ENCODE measurements at regions not wholly inside any gene's neighbourhood (a gene's known extent, or its start where the extent isn't known, plus 50 kb on each side); places are given as distances from the start of the nearest gene placed in this dataset.
A peak's percentile ranks its signal among the peaks of the same experiment; 100 is the strongest.

DNA sequence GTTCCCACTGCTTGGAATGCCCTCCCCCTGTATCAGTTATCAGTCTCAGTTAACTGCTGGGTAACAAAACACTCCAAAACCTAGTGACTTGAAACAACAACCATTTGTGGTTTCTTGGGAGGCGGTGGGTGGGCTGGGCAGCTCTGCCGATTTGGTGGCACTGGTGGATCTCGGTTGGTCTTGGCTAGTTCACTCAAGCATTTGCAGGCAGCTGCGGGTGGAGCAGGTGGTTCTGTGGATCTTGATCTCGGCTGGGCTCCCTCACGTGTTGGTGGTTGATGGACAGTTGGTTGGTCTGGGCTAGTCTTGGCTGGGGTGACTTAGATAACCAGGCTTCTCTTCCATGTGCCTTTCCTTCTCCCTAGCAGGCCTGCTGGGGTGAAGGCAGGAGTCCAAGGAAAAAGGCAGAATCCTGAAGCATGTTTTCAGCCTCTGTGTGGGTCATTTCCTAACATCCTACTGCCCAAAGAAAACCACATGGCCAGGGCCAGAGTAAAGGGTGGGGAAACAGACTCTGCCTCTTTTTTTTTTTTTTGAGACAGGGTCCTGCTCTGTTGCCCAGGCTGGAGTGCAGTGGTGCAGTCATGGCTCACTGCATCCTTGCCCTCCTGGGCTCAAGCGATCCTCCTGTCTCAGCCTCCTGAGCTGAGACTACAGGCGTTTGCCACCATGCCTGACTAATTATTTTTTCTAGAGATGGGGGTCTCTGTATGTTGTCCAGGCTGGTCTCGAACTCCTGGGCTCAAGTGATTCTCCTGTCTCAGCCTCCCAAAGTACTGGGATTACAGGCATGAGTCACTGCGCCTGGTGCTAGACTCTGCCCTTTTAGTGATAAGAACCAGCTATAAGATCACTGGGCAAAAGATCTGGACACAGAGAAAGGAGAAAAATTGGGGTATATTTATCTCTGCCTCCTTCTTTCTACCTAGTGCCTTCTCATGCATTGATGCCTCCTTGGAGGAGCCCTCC lies 183.7 kb downstream of the RGS3 start:
- no peaks in the 10 kb centered on the region for H3K9me3 ChIP-seq (ENCODE audit: low read depth, low read length)
- peaks cover 19% of the 10 kb centered on the region for H3K4me1 ChIP-seq (ENCODE audit: insufficient read depth, low read length)
- no peak for DNase-seq (ENCODE audit: insufficient read length, low spot score, missing footprints)
- H3K4me2 ChIP-seq (ENCODE audit: insufficient read depth, low read length): no peak overlapping the region
- no peaks in the 10 kb centered on the region for H4K20me1 ChIP-seq (ENCODE audit: insufficient read depth, low read length)
- H3K27ac ChIP-seq (ENCODE audit: low read depth, low read length): no peak overlapping the region
- H3K27me3 ChIP-seq (ENCODE audit: insufficient read depth, low read length): peaks cover 2% of the 10 kb centered on the region
- H2AFZ ChIP-seq (ENCODE audit: low read length): no peak overlapping the region
- no peaks in the 10 kb centered on the region for H3K79me2 ChIP-seq (ENCODE audit: insufficient read depth, low read length)
- no peak overlapping the region for H3K4me3 ChIP-seq (ENCODE audit: insufficient read depth, low read length)
- no peaks in the 10 kb centered on the region for H3K36me3 ChIP-seq (ENCODE audit: insufficient read depth, low read length)
- TF ChIP-seq, protein P1, sequence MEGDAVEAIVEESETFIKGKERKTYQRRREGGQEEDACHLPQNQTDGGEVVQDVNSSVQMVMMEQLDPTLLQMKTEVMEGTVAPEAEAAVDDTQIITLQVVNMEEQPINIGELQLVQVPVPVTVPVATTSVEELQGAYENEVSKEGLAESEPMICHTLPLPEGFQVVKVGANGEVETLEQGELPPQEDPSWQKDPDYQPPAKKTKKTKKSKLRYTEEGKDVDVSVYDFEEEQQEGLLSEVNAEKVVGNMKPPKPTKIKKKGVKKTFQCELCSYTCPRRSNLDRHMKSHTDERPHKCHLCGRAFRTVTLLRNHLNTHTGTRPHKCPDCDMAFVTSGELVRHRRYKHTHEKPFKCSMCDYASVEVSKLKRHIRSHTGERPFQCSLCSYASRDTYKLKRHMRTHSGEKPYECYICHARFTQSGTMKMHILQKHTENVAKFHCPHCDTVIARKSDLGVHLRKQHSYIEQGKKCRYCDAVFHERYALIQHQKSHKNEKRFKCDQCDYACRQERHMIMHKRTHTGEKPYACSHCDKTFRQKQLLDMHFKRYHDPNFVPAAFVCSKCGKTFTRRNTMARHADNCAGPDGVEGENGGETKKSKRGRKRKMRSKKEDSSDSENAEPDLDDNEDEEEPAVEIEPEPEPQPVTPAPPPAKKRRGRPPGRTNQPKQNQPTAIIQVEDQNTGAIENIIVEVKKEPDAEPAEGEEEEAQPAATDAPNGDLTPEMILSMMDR (IDR thresholded peaks at IDR 0.05; ENCODE audit: extremely low read depth, low read depth, low read length): no peak

DNA sequence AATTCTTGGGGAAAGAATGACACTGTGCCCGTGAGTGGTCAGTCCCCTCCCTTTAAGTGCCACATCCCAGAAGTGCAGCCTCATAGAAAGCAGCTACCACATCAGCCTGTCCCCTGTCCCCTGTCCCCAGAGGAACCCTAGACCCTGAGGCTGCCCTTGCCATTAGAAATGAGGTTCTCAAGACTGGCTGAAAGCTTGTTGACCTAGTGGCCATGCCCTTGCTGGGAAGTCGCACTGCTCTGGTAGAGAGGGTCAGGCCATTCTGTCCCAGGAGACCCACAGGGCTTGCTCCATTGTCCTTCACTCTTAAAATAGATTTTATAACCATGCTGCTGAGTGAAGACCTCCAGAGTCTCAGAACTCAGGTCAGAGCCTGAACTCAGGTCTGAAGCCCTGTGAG lies 184.5 kb downstream of the RGS3 start:
- Histone ChIP-seq H3K36me3 (ENCODE audit: insufficient read depth, low read length) (no peaks in the 10 kb centered on the region), H3K4me2 (ENCODE audit: insufficient read depth, low read length) (no peak overlapping the region), H3K9me3 (ENCODE audit: low read depth, low read length) (no peaks in the 10 kb centered on the region), H3K27me3 (ENCODE audit: insufficient read depth, low read length) (no peaks in the 10 kb centered on the region), H3K27ac (ENCODE audit: low read depth, low read length) (no peak overlapping the region), H2AFZ (ENCODE audit: low read length) (no peak overlapping the region), H3K4me1 (ENCODE audit: insufficient read depth, low read length) (peaks cover 24% of the 10 kb centered on the region), H3K4me3 (ENCODE audit: insufficient read depth, low read length) (no peak overlapping the region), H3K79me2 (ENCODE audit: insufficient read depth, low read length) (no peaks in the 10 kb centered on the region), H4K20me1 (ENCODE audit: insufficient read depth, low read length) (no peaks in the 10 kb centered on the region)
- peak; percentile 69 for DNase-seq (ENCODE audit: insufficient read length, low spot score, missing footprints)
- TF ChIP-seq, protein P1 (IDR thresholded peaks at IDR 0.05; ENCODE audit: extremely low read depth, low read depth, low read length): no peak

DNA sequence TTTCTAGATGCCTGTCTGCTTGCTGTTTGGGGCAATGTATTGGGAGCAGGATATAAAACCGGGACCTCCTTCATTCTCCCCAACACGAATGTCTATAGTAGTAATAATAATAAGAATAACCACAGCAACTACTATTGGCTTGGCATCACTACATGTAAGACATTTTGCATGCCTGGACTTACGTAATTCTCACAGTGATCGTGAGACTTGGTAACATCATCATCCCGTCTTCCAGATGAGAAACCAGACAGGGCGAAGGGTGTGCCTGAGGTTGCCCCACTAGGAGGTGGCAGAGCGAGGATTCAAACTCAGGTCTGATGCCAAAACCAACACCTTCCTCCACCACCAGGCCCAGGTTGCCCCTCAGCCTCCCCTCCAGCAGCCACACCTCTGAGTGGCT lies 185.1 kb downstream of the RGS3 start:
- no peak for DNase-seq (ENCODE audit: insufficient read length, low spot score, missing footprints)

DNA sequence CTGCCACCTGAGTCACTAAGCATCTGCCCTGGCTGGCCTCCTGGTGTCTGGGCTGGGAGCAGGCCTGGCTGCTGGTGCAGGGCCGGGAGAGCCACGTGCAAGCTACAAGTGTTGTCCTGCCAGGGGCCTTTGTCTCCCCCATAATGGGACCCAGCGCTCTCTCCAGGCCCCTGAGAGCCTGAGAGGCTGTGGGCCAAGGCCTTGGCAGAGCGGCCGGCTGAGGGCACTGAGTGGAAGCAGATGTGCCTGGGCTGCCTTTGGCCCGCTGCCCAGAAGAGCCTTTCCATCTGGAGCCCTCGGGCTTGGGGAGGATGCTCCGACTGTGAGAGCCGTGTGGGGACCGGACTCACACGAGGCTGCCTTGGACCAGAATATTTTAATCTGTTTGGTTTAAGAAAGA lies 185.5 kb downstream of the RGS3 start:
- no peaks in the 10 kb centered on the region for H3K36me3 ChIP-seq (ENCODE audit: insufficient read depth, low read length)
- H3K4me3 ChIP-seq (ENCODE audit: insufficient read depth, low read length): no peak overlapping the region
- peaks cover 24% of the 10 kb centered on the region for H3K4me1 ChIP-seq (ENCODE audit: insufficient read depth, low read length)
- peak; percentile 59 for DNase-seq (ENCODE audit: insufficient read length, low spot score, missing footprints)
- H2AFZ ChIP-seq (ENCODE audit: low read length): no peak overlapping the region
- H3K27ac ChIP-seq (ENCODE audit: low read depth, low read length): peak overlapping the region; percentile 33
- H3K79me2 ChIP-seq (ENCODE audit: insufficient read depth, low read length): no peaks in the 10 kb centered on the region
- no peaks in the 10 kb centered on the region for H3K9me3 ChIP-seq (ENCODE audit: low read depth, low read length)
- H3K4me2 ChIP-seq (ENCODE audit: insufficient read depth, low read length): no peak overlapping the region
- no peaks in the 10 kb centered on the region for H4K20me1 ChIP-seq (ENCODE audit: insufficient read depth, low read length)
- TF ChIP-seq, protein P1 (IDR thresholded peaks at IDR 0.05; ENCODE audit: extremely low read depth, low read depth, low read length): no peak
- no peaks in the 10 kb centered on the region for H3K27me3 ChIP-seq (ENCODE audit: insufficient read depth, low read length)

More for the DNA sequence above, 185.1 kb downstream of the RGS3 start:
- no peaks in the 10 kb centered on the region for H3K36me3 ChIP-seq (ENCODE audit: insufficient read depth, low read length)
- no peak overlapping the region for H3K4me3 ChIP-seq (ENCODE audit: insufficient read depth, low read length)
- H3K27ac ChIP-seq (ENCODE audit: low read depth, low read length): peak overlapping the region; percentile 33
- TF ChIP-seq, protein P1 (IDR thresholded peaks at IDR 0.05; ENCODE audit: extremely low read depth, low read depth, low read length): no peak
- no peak overlapping the region for H2AFZ ChIP-seq (ENCODE audit: low read length)
- no peaks in the 10 kb centered on the region for H3K79me2 ChIP-seq (ENCODE audit: insufficient read depth, low read length)
- no peaks in the 10 kb centered on the region for H3K27me3 ChIP-seq (ENCODE audit: insufficient read depth, low read length)
- no peaks in the 10 kb centered on the region for H3K9me3 ChIP-seq (ENCODE audit: low read depth, low read length)
- no peaks in the 10 kb centered on the region for H4K20me1 ChIP-seq (ENCODE audit: insufficient read depth, low read length)
- H3K4me2 ChIP-seq (ENCODE audit: insufficient read depth, low read length): no peak overlapping the region
- H3K4me1 ChIP-seq (ENCODE audit: insufficient read depth, low read length): peaks cover 24% of the 10 kb centered on the region

Data from osteoblast (primary cell).